ENCODE measurements at regions not wholly inside any gene's neighbourhood (a gene's known extent, or its start where the extent isn't known, plus 50 kb on each side); places are given as distances from the start of the nearest gene placed in this dataset.

GRCh38 chr12:74889563-74890236 lies 319.9 kb downstream of the KCNC2 start:
- TF ChIP-seq CTCF (IDR thresholded peaks at IDR 0.05) (no peak), POLR2A (IDR thresholded peaks at IDR 0.05) (no peak)
- Histone ChIP-seq H3K27ac (peak overlapping the region in 1 of 2 donors; percentile 10), H3K4me1 (no peaks in the 10 kb centered on the region), H3K27me3 (no peaks in the 10 kb centered on the region), H3K9me3 (no peaks in the 10 kb centered on the region), H3K4me3 (no peak overlapping the region), H3K36me3 (no peaks in the 10 kb centered on the region)
- intact Hi-C loops (cut with DNase I; ENCODE audit: low total_unique reads) = no loop called here
- no peak for DNase-seq

DNA sequence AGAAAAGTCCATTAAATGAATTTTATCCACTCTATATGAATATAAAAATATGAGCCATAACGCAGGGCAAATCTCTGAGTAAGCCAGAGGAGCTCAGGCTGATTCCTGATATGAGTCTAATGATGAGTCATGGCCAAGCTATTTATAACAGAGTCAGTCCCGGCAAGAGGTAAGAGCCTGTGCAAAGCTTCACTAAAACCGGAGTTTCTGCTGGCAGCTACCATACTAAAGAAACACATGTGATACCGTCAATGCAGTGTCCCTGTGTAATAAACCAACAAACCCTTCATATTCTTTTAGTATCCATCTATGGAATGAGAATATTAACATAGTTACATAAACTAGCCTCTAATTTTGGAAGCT lies 319.4 kb downstream of the KCNC2 start:
- TF ChIP-seq POLR2A (IDR thresholded peaks at IDR 0.05) (no peak), CTCF (IDR thresholded peaks at IDR 0.05) (no peak)
- Histone ChIP-seq H3K27me3 (no peaks in the 10 kb centered on the region), H3K4me1 (no peaks in the 10 kb centered on the region), H3K9me3 (no peaks in the 10 kb centered on the region), H3K36me3 (no peaks in the 10 kb centered on the region), H3K27ac (no peak overlapping the region), H3K4me3 (no peak overlapping the region)
- intact Hi-C loops (cut with DNase I; ENCODE audit: low total_unique reads) = no loop called here
- no peak for DNase-seq

- no peaks in the 10 kb centered on the region for H3K9me3 ChIP-seq
- no peak overlapping the region for H3K4me3 ChIP-seq
- TF ChIP-seq POLR2A (IDR thresholded peaks at IDR 0.05) (no peak), CTCF (IDR thresholded peaks at IDR 0.05) (no peak)
- no peaks in the 10 kb centered on the region for H3K4me1 ChIP-seq
- no peak overlapping the region for H3K27ac ChIP-seq
- H3K36me3 ChIP-seq = no peaks in the 10 kb centered on the region
- intact Hi-C loops (cut with DNase I; ENCODE audit: low total_unique reads) = no loop called here
- no peak for DNase-seq
- no peaks in the 10 kb centered on the region for H3K27me3 ChIP-seq
These were observed 318.5 kb downstream of the KCNC2 start for GRCh38 chr12:74891083-74891668.

DNA sequence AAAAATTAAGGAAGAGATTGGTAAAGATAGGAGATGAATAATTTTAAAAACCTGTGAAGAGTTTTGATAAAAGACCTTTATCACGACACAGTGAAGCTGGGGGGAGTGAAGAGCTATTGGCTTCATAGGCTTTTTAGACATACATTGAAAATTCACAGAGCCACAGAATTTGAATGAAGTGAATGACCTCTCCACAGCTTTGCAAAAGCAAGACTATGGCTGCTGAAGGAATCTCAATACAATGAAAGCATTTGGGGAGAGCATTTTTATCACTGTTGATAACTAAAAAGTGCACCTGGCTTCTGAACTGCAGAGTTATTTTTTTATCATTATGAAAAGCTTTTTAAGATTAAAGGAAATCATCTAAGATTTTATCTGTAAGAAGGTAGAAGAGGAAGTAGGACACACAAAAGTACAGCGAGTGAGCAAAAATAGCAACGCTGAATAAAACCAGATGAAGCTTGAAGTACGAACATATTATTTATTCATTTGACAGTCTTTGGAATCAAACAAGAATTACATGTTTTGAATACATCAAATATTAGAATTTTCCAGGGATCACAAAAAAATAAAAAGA lies 317.5 kb downstream of the KCNC2 start:
- Histone ChIP-seq H3K27me3 (no peaks in the 10 kb centered on the region), H3K27ac (no peak overlapping the region), H3K4me1 (no peaks in the 10 kb centered on the region), H3K4me3 (no peak overlapping the region), H3K36me3 (no peaks in the 10 kb centered on the region), H3K9me3 (no peaks in the 10 kb centered on the region)
- DNase-seq = no peak
- intact Hi-C loops (cut with DNase I; ENCODE audit: low total_unique reads) = no loop called here
- TF ChIP-seq POLR2A (IDR thresholded peaks at IDR 0.05) = no peak
- TF ChIP-seq CTCF (IDR thresholded peaks at IDR 0.05) = no peak

GRCh38 chr12:74896186-74896585 lies 313.5 kb downstream of the KCNC2 start:
- DNase-seq = no peak
- Histone ChIP-seq H3K4me1 (no peaks in the 10 kb centered on the region), H3K36me3 (no peaks in the 10 kb centered on the region), H3K9me3 (no peaks in the 10 kb centered on the region), H3K27me3 (no peaks in the 10 kb centered on the region), H3K27ac (no peak overlapping the region), H3K4me3 (no peak overlapping the region)
- TF ChIP-seq CTCF (IDR thresholded peaks at IDR 0.05) = no peak
- TF ChIP-seq POLR2A (IDR thresholded peaks at IDR 0.05) = no peak
- intact Hi-C loops (cut with DNase I; ENCODE audit: low total_unique reads) = no loop called here
